ENCODE measurements at regions not wholly inside any gene's neighbourhood (a gene's known extent, or its start where the extent isn't known, plus 50 kb on each side); places are given as distances from the start of the nearest gene placed in this dataset.
A peak's percentile ranks its signal among the peaks of the same experiment; 100 is the strongest.

GRCh38 chr2:45070113-45070652 lies 60.9 kb upstream of the SIX2 start:
- TF ChIP-seq RARB (CRISPR knock-in tag; IDR thresholded peaks at IDR 0.05) (no peak), BACH2 (CRISPR knock-in tag; IDR thresholded peaks at IDR 0.05; ENCODE audit: borderline replicate concordance) (no peak), ISL1 (CRISPR knock-in tag; IDR thresholded peaks at IDR 0.05) (no peak), ZFP3 (CRISPR knock-in tag; IDR thresholded peaks at IDR 0.05) (no peak)
- ATAC-seq = peak; percentile 25; the same call in 1 of the 3 replicates

GRCh38 chr2:45069684-45070083 lies 60.4 kb upstream of the SIX2 start:
- TF ChIP-seq CSDC2 (CRISPR knock-in tag; IDR thresholded peaks at IDR 0.05) (no peak), ARNTL (CRISPR knock-in tag; IDR thresholded peaks at IDR 0.05; ENCODE audit: borderline replicate concordance, low read depth) (no peak), ESRRG (CRISPR knock-in tag; IDR thresholded peaks at IDR 0.05) (no peak), BACH2 (CRISPR knock-in tag; IDR thresholded peaks at IDR 0.05; ENCODE audit: borderline replicate concordance) (no peak), ZFP30 (CRISPR knock-in tag; IDR thresholded peaks at IDR 0.05) (no peak), OSR1 (CRISPR knock-in tag; IDR thresholded peaks at IDR 0.05) (no peak), ZNF8 (CRISPR knock-in tag; IDR thresholded peaks at IDR 0.05) (no peak), TOX (CRISPR knock-in tag; IDR thresholded peaks at IDR 0.05; ENCODE audit: borderline replicate concordance) (no peak), GLIS3 (CRISPR knock-in tag; IDR thresholded peaks at IDR 0.05) (no peak), ZNF565 (CRISPR knock-in tag; conservative IDR thresholded peaks at IDR 0.05; ENCODE audit: low read depth) (no peak)
- TF ChIP-seq, protein P1, sequence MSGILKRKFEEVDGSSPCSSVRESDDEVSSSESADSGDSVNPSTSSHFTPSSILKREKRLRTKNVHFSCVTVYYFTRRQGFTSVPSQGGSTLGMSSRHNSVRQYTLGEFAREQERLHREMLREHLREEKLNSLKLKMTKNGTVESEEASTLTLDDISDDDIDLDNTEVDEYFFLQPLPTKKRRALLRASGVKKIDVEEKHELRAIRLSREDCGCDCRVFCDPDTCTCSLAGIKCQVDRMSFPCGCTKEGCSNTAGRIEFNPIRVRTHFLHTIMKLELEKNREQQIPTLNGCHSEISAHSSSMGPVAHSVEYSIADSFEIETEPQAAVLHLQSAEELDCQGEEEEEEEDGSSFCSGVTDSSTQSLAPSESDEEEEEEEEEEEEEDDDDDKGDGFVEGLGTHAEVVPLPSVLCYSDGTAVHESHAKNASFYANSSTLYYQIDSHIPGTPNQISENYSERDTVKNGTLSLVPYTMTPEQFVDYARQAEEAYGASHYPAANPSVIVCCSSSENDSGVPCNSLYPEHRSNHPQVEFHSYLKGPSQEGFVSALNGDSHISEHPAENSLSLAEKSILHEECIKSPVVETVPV (CRISPR knock-in tag; IDR thresholded peaks at IDR 0.05) = no peak
- ATAC-seq = no peak

GRCh38 chr2:45068571-45069140 lies 59.4 kb upstream of the SIX2 start:
- ATAC-seq = no peak; the same call in 2 of the 3 replicates
- TF ChIP-seq OSR1 (CRISPR knock-in tag; IDR thresholded peaks at IDR 0.05) (no peak), CSDC2 (CRISPR knock-in tag; IDR thresholded peaks at IDR 0.05) (no peak), POU6F1 (CRISPR knock-in tag; IDR thresholded peaks at IDR 0.05; ENCODE audit: borderline replicate concordance, low read depth) (no peak), ZNF565 (CRISPR knock-in tag; conservative IDR thresholded peaks at IDR 0.05; ENCODE audit: low read depth) (no peak), ZFP30 (CRISPR knock-in tag; IDR thresholded peaks at IDR 0.05) (no peak), ISL1 (CRISPR knock-in tag; IDR thresholded peaks at IDR 0.05) (no peak), ARNTL (CRISPR knock-in tag; IDR thresholded peaks at IDR 0.05; ENCODE audit: borderline replicate concordance, low read depth) (no peak), TOX (CRISPR knock-in tag; IDR thresholded peaks at IDR 0.05; ENCODE audit: borderline replicate concordance) (no peak), GLIS3 (CRISPR knock-in tag; IDR thresholded peaks at IDR 0.05) (no peak), CREB5 (CRISPR knock-in tag; IDR thresholded peaks at IDR 0.05; ENCODE audit: low read depth) (no peak), BACH2 (CRISPR knock-in tag; IDR thresholded peaks at IDR 0.05; ENCODE audit: borderline replicate concordance) (no peak), TCF4 (CRISPR knock-in tag; IDR thresholded peaks at IDR 0.05; ENCODE audit: borderline replicate concordance) (no peak), RARB (CRISPR knock-in tag; IDR thresholded peaks at IDR 0.05) (no peak), PPARA (CRISPR knock-in tag; IDR thresholded peaks at IDR 0.05; ENCODE audit: borderline replicate concordance) (no peak)
- TF ChIP-seq, protein P1 (CRISPR knock-in tag; IDR thresholded peaks at IDR 0.05) = no peak
- TF ChIP-seq, protein P2, sequence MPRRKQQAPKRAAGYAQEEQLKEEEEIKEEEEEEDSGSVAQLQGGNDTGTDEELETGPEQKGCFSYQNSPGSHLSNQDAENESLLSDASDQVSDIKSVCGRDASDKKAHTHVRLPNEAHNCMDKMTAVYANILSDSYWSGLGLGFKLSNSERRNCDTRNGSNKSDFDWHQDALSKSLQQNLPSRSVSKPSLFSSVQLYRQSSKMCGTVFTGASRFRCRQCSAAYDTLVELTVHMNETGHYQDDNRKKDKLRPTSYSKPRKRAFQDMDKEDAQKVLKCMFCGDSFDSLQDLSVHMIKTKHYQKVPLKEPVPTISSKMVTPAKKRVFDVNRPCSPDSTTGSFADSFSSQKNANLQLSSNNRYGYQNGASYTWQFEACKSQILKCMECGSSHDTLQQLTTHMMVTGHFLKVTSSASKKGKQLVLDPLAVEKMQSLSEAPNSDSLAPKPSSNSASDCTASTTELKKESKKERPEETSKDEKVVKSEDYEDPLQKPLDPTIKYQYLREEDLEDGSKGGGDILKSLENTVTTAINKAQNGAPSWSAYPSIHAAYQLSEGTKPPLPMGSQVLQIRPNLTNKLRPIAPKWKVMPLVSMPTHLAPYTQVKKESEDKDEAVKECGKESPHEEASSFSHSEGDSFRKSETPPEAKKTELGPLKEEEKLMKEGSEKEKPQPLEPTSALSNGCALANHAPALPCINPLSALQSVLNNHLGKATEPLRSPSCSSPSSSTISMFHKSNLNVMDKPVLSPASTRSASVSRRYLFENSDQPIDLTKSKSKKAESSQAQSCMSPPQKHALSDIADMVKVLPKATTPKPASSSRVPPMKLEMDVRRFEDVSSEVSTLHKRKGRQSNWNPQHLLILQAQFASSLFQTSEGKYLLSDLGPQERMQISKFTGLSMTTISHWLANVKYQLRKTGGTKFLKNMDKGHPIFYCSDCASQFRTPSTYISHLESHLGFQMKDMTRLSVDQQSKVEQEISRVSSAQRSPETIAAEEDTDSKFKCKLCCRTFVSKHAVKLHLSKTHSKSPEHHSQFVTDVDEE (CRISPR knock-in tag; IDR thresholded peaks at IDR 0.05) = no peak
